Vagina (tissue), 2 donors: ENCODE measurements at regions not wholly inside any gene's neighbourhood (a gene's known extent, or its start where the extent isn't known, plus 50 kb on each side); places are given as distances from the start of the nearest gene placed in this dataset.
"Not testable (repeated sequence)": the region's sequence is repeated elsewhere in the genome, so short reads cannot be mapped to it uniquely, and the experiment has no call there.

Experiments
- DNase-seq, 2 donors: peaks; one replicate each; pipeline ENCODE4 v3.0.0-alpha.2; 2017; ENCODE audit errors: extremely low spot score in 2 of 2
- H3K27ac ChIP-seq: fragments of 200-600 bp; sonication (generic); one replicate; pipeline ENCODE4 v1.5.1; 2019
- H3K27me3 ChIP-seq: fragments of 200-600 bp; sonication (generic); one replicate; pipeline ENCODE4 v1.5.1; 2019
- H3K36me3 ChIP-seq, 2 donors: fragments of 200-600 bp; sonication (generic); one replicate each; pipeline ENCODE4 v1.5.1; 2017 to 2019
- H3K4me1 ChIP-seq: fragments of 200-600 bp; sonication (generic); one replicate; pipeline ENCODE4 v1.5.1; 2019
- H3K4me3 ChIP-seq, 2 donors: fragments of 200-600 bp; sonication (generic); 1 replicate in 1 of 2; 2 replicates in 1 of 2; pipeline ENCODE4 v1.5.1; 2016 to 2019
- H3K9me3 ChIP-seq: fragments of 200-600 bp; sonication (generic); one replicate; pipeline ENCODE4 v1.5.1; 2019
- CTCF ChIP-seq, 3 experiments: fragments of 450-650 bp in 2 of 3; fragments of 200-600 bp in 1 of 3; sonication (generic) in 1 of 3; IDR thresholded peaks; one replicate each; pipeline ENCODE4 v1.5.1; 2017 to 2019; ENCODE audit warnings: antibody characterized with exemption in 3 of 3, mild to moderate bottlenecking in 2 of 3, moderate library complexity in 2 of 3
- POLR2A ChIP-seq, 2 donors: fragments of 450-650 bp; IDR thresholded peaks; one replicate each; pipeline ENCODE4 v1.6.1; 2017; ENCODE audit warnings: antibody characterized with exemption in 2 of 2, mild to moderate bottlenecking in 2 of 2, moderate library complexity in 2 of 2
- POLR2AphosphoS5 ChIP-seq, 2 donors: sonication (generic); formaldehyde crosslinking; IDR thresholded peaks; one replicate each; pipeline ENCODE4 v1.9.0; 2017; ENCODE audit warnings: antibody characterized with exemption in 2 of 2, mild to moderate bottlenecking in 2 of 2, low read depth in 1 of 2; ENCODE audit not compliant: insufficient read depth in 1 of 2
- intact Hi-C: fragments of 100-400 bp; cut with DNase I; formaldehyde crosslinking; loops from one replicate; pipeline ENCODE4 v1.15.1; 2023

- H3K4me1 ChIP-seq, result no peaks in the 10 kb centered on the region
- H3K36me3 ChIP-seq, result no peaks in the 10 kb centered on the region
- no peak overlapping the region for H3K27ac ChIP-seq
- DNase-seq, result no peak
- H3K4me3 ChIP-seq, result no peak overlapping the region
- H3K27me3 ChIP-seq, result no peaks in the 10 kb centered on the region
- intact Hi-C loops, result no loop called here
- TF ChIP-seq POLR2AphosphoS5 (IDR thresholded peaks at IDR 0.05; ENCODE audit: insufficient read depth in 1 of 2, low read depth in 1 of 2) (no peak), POLR2A (IDR thresholded peaks at IDR 0.05) (no peak), CTCF (IDR thresholded peaks at IDR 0.05) (no peak)
- H3K9me3 ChIP-seq, result no peaks in the 10 kb centered on the region
Observed at GRCh38 chr9:74073897-74074296, 423.2 kb upstream of the RORB start.

DNA sequence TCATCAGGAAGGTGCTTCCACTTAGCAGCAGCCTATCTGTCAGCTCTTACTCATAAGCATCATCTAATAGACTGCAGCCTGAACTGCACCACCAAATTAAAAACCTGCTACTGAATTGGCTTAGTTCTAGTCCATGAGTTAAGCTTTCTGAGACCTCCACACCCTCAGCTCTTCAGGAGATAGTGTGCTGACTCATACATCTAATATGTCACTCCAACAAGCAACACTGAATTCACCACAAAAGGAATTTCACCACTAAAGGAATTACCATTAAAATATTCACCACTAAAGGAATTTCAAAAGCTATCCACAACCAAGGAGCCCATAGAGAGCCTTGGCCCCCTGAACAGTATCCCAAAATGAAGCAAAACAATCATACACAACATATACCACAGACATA, 418.5 kb upstream of the RORB start:
- Histone ChIP-seq H3K4me3 (no peak overlapping the region), H3K4me1 (no peaks in the 10 kb centered on the region), H3K9me3 (no peaks in the 10 kb centered on the region), H3K27me3 (no peaks in the 10 kb centered on the region), H3K36me3 (no peaks in the 10 kb centered on the region), H3K27ac (no peak overlapping the region)
- no peak for DNase-seq
- no peak for TF ChIP-seq POLR2A (IDR thresholded peaks at IDR 0.05)
- TF ChIP-seq CTCF (IDR thresholded peaks at IDR 0.05), result no peak
- no peak for TF ChIP-seq POLR2AphosphoS5 (IDR thresholded peaks at IDR 0.05; ENCODE audit: insufficient read depth in 1 of 2, low read depth in 1 of 2)
- intact Hi-C loops, result no loop called here

- not testable (repeated sequence) for H3K36me3 ChIP-seq, H3K4me3 ChIP-seq
Observed at GRCh38 chr9:74080652-74081051, 416.5 kb upstream of the RORB start.

DNA sequence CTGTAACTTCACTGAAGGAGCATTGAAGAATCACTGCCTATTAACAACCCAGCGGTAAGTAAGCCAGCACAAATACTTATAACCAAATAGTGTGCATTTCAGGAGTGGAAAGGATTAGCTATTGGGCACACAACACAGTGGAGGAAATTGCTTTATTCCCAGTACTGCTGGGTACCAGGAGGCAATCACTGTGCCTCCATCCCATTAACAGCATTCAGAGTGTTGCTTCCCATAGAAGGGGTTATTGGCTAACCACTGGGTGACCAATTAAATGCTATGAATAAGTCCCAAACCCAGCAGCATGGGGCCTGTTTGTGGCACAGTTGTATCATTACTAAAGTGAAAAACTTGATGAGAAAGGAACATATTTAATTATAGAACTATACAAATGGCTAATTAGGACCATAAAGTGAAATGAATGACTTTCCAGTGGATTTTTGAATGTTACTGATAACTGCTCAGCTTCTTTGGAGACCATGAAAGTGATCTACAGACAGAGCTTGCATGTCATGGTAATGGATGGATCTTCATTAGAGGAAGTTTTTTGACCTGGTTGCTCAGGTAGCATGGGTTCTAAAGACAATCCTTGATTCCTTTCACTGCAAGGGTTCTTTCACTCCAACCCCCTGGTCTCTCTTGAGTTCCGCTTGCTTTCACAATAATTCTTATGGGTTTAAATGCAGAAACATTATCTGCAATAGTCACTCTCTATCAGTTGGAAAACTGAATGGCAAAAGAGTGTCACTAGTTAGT, 413.3 kb upstream of the RORB start:
- Histone ChIP-seq H3K27ac (no peak overlapping the region), H3K36me3 (no peaks in the 10 kb centered on the region), H3K4me3 (no peak overlapping the region), H3K27me3 (no peaks in the 10 kb centered on the region), H3K9me3 (no peaks in the 10 kb centered on the region), H3K4me1 (no peaks in the 10 kb centered on the region)
- no peak for TF ChIP-seq POLR2AphosphoS5 (IDR thresholded peaks at IDR 0.05; ENCODE audit: insufficient read depth in 1 of 2, low read depth in 1 of 2)
- no peak for TF ChIP-seq CTCF (IDR thresholded peaks at IDR 0.05)
- no peak for TF ChIP-seq POLR2A (IDR thresholded peaks at IDR 0.05)
- intact Hi-C loops, result no loop called here
- DNase-seq, result no peak

More at GRCh38 chr9:74080652-74081051, 416.5 kb upstream of the RORB start:
- DNase-seq, intact Hi-C loops, H3K4me1 ChIP-seq, H3K27me3 ChIP-seq, H3K9me3 ChIP-seq, H3K27ac ChIP-seq: not testable (repeated sequence)

- H3K4me3 ChIP-seq, DNase-seq, H3K36me3 ChIP-seq, H3K9me3 ChIP-seq, H3K27ac ChIP-seq, H3K4me1 ChIP-seq, H3K27me3 ChIP-seq, intact Hi-C loops: not testable (repeated sequence)
Observed at GRCh38 chr9:74085384-74086037, 411.6 kb upstream of the RORB start.

DNA sequence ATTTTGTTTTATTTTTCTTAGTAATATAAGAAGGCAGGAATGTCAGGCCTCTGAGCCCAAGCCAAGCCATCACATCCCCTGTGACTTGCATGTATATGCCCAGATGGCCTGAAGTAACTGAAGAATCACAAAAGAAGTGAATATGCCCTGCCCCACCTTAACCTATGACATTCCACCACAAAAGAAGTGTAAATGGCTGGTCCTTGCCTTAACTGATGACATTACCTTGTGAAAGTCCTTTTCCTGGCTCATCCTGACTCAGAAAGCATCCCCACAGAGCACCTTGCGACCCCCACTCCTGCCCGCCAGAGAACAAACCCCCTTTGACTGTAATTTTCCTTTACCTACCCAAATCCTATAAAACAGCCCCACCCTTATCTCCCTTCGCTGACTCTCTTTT, 406.2 kb upstream of the RORB start:
- H3K4me1 ChIP-seq, H3K9me3 ChIP-seq, H3K27me3 ChIP-seq, H3K27ac ChIP-seq, H3K36me3 ChIP-seq, DNase-seq, H3K4me3 ChIP-seq, intact Hi-C loops: not testable (repeated sequence)
